ENCODE measurements at regions not wholly inside any gene's neighbourhood (a gene's known extent, or its start where the extent isn't known, plus 50 kb on each side); places are given as distances from the start of the nearest gene placed in this dataset.

GRCh38 chr10:58003945-58004344 is 263.7 kb downstream of the IPMK start:
- ATAC-seq: no peak

GRCh38 chr10:58001159-58001558 is 266.5 kb downstream of the IPMK start:
- ATAC-seq: no peak

DNA sequence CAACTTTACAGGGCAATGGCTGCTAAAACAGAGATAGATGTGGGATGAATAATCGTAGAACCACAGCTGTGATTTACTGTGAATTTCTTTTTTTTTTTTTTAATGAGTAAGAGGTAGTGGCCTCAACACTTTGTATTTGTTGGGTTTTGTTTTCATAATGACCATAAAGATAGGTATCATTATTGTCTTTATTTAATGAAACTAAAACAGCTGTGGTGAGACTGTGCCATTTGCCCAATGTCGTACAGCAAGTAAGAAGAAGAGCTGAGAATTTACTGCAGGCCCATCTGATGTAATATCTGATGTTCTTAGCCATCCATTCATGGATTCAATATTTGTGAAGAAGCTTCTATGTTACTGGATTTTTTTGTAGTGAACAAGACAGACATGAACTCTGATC is 271.2 kb downstream of the IPMK start:
- ATAC-seq: no peak

DNA sequence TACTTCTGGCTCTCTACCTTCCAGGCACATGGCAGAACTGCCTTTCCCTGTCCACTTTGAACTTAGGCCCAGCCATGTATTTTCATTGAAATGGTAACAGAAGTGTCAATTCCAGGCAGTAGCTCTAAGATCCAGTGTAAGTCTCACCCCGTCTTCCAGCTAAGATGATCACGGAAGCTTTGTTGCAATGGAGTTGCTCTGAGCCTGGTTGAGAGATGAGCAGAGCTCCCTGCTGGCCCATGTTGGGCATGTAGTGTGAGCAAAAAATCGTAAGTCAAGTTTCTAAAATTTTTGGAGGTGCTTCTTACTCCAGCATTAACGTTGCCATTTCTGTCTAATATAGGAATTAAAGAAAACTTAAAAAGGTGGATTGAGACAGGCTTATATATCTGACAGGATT is 274.4 kb downstream of the IPMK start:
- ATAC-seq: no peak

DNA sequence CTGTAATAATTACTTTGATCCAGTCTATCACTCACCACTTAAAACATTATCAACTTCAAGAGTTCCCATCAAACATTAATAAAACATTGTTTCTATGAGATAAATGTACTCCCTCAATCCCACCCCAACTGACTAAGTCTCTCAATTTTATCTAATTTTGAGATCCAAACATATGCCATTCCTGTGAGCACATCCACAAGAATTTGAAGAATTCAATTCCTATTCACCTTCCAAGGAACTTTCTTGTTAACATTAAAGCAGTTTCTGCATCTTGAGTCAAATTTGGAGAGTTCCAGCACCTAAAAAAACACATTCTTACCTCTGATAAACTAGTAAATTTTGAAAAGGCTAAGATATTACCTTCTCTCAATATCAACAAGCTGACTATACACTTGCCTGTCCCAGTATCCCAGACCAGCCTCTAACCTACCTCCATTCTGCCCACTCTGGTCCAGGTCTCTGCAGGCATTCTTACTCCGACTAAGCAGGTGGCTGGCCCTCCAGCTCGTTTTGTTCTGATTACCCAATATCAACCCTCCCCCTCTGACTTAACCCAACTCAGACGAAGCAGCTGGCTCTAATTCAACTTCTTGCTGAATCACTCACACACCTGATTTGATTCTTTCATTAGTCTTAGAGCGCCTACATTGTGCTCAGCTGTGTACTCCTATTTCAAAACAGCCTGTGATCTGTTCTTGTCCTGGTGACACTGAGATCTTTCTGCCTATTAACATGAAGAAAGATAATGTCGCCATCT is 275.2 kb downstream of the IPMK start:
- ATAC-seq: no peak

DNA sequence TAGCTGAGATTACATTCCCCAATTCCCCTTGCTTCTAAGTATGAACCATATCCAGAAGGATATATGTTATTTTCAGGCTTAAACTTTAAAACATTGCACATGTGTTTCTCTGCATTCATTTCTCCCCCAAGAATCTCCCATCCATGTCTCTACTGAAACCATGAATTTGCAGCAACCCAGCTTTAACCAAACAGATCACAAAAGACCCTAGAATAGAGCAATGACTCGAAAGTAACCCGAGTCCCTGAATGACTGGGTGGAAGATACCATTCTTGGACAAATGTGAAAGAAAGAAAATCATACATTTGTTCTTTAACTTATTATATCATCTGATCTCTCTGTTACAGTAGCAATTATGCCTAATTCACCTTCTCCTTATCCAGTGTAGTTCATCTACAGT is 278.7 kb downstream of the IPMK start:
- ATAC-seq: no peak

DNA sequence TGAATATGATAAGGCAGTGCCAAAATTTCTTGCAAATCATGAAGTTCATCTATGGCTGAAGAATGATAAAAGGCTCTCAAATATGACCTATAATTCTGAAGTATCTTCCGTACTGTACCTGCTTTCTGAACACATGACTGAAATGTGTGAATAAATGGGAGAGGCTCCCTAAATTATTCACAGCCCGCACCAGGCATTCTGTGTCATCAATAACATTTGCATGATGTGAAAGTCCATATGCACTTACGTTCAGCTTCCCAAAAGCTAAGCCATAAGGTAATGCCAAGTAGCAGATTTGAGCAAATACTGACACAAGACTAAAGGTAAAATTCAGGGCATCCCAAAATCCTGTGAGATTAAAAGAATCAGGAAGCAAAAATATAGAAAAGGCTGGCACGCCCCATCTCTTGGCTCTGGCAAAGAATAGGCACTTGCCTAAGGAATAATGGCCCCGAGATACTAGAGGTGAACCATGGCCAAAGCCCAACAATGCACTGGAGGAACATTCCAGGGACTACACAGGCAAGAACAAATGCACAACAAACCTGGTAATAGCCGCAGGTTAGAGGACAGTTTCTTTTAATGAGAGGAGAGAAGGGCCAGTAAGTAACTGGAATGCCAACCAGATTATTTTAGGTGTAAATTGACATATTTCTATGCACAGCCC is 280.5 kb downstream of the IPMK start:
- no peak for ATAC-seq

- ATAC-seq: no peak
Measured at GRCh38 chr10:57986422-57986821, 281.3 kb downstream of the IPMK start.

GRCh38 chr10:57983281-57983791 is 284.4 kb downstream of the IPMK start:
- ATAC-seq: no peak

DNA sequence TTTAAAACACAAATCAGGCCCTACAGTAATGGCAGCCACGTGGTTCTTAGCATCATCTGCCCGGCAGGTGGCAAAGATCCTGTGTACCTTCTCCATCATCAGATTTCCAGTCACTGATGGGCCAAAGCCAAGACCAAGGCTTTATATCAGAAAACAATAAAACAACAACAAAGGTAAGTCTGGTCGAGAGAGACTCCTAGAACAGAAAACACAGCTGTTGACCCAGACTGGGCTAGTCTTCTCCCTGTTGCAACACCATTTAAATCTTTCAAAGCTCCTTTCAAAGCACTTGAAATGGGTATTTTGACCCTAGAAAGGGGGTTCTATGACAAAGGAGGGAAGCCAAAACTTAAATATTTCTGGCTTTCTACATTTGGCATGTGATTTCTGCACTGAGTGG is 285.6 kb downstream of the IPMK start:
- ATAC-seq: no peak

GRCh38 chr10:57979956-57980355 is 287.7 kb downstream of the IPMK start:
- no peak for ATAC-seq

GRCh38 chr10:57979491-57979890 is 288.2 kb downstream of the IPMK start:
- ATAC-seq: no peak

DNA sequence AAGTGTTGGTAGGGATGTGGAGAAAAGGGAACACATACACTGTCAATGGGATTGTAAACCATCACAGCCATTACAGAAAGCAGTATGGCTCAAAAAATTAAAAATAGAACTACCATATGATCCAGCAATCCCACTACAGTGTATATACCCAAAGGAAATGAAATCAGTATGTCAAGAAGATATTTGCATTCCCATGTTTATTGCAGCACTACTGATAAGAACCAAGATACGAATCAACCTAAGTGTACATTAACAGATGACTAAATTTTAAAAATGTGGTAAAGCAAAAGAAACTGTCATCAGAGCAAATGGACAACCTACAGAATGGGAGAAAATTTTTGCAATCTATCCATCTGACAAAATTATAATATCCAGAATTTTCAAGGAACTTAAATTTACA is 290.4 kb downstream of the IPMK start:
- ATAC-seq: no peak

- no peak for ATAC-seq
Measured at GRCh38 chr10:57973451-57973850, 294.2 kb downstream of the IPMK start.

DNA sequence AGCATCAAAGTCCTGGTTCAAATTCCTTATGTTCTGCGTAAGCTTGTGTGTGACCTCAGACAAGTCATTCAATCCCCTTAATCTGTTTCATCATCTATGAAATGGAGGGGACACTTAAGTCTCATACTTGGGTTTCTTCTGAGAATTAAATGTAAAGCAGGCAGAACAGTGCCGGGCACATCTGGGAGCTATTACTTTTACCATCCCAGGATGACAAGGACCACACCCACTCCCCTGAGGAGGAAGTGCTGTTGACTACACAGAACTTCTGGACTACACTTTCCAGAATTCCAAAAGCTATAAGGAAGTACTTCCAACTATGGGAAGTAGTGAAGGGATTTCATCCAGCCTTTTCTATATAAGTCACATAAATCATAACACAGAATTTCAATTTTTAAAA is 294.9 kb downstream of the IPMK start:
- ATAC-seq: no peak

- ATAC-seq: no peak
Measured at GRCh38 chr10:57968328-57969016, 299.2 kb downstream of the IPMK start.

GRCh38 chr10:57964351-57964750 is 303.3 kb downstream of the IPMK start:
- no peak for ATAC-seq

- ATAC-seq: no peak
Measured at GRCh38 chr10:57963546-57963945, 304.1 kb downstream of the IPMK start.

GRCh38 chr10:57962839-57963238 is 304.9 kb downstream of the IPMK start:
- no peak for ATAC-seq

DNA sequence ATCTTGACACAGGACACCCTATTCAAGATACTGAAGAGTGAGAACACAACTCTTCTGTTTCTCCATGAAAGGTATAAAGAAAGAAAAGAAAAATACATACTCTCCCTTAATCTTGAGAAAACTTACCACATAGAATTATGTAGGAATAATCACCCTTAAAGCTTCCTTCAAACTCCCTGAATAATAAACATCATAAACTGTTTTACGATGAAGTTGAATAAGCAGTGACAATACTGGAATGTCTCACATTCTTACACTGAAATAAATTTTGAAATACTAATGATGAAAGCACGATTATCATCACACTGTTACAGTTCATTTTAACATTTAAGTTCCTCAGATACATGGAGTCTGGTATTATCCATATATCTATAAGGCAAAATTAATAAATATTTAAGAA is 306.2 kb downstream of the IPMK start:
- no peak for ATAC-seq

- ATAC-seq: no peak
Measured at GRCh38 chr10:57960406-57960805, 307.3 kb downstream of the IPMK start.

GRCh38 chr10:57959318-57960006 is 308.2 kb downstream of the IPMK start:
- ATAC-seq: no peak

- no peak for ATAC-seq
Measured at GRCh38 chr10:57955076-57955475, 312.6 kb downstream of the IPMK start.

Data from activated CD4-positive, CD25-positive, alpha-beta regulatory T cell treated with anti-CD3 and anti-CD28 coated beads, Interleukin-2, amount 50 U/mL, for 24 hours (primary cell).